Hypothalamus (tissue), 51 donors: ENCODE measurements at regions not wholly inside any gene's neighbourhood (a gene's known extent, or its start where the extent isn't known, plus 50 kb on each side); places are given as distances from the start of the nearest gene placed in this dataset.
A peak's percentile ranks its signal among the peaks of the same experiment; 100 is the strongest.

Experiments used
- DNase-seq, 51 donors: peaks; one replicate each; lab custom pipeline; 2025; lab: John Stamatoyannopoulos, UW

DNA sequence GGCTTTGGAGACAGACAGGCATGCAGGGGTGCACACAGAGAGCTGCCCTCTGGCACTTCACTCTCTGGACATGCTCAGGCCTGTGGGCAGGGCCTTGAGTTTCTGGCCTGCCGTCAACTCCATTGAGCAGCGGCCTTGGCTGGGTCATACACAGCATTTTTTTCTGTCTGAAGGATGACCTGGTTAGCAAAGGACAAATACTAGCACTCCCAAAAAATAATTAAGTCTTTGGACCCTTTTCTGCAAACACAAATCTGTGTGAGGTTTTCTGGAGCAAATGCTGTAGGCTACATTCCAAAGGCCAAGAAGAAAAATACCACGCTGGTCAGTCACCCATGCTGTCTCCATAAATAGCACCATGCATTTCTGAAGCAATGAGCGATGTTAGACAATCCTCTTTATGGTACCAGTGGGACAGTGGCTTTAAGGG, 124.7 kb upstream of the CTAGE1 start:
- DNase-seq = no peak

- no peak for DNase-seq
Observed at GRCh38 chr18:22543769-22544168, 126.1 kb upstream of the CTAGE1 start.

- no peak for DNase-seq
Observed at GRCh38 chr18:22544626-22545025, 126.9 kb upstream of the CTAGE1 start.

DNA sequence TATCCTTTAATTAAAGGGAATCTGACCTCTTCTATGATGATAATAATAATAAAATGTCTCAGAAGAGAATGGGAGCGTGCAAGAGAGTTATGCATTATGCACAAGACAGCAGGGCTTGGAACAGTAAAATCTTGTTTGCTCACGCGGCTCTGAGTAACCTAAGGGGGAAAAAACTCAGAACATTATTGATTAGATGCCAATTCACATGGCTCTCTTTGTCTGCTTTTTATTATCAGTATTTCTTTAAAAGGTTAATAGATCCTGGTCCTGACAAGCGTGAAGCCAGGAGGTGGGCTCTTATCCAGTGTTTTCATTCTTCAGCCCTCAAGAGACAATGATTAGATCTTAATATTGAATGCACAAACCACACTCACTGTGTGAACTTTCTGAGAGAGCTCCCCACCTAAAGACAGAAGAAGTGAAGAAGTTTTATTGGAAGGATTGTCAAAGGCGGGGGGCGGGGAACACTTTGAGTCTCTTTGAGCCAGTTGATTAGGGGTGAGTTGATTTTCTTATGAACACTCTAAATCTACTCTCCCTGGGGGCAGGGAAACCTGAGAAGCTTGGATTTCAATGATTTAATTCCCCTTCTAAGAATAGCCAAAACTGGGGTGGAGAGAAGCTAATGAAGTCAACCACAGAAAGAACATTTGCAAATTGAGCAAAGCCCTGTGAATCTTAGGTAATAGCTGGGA, 127.5 kb upstream of the CTAGE1 start:
- no peak for DNase-seq

DNA sequence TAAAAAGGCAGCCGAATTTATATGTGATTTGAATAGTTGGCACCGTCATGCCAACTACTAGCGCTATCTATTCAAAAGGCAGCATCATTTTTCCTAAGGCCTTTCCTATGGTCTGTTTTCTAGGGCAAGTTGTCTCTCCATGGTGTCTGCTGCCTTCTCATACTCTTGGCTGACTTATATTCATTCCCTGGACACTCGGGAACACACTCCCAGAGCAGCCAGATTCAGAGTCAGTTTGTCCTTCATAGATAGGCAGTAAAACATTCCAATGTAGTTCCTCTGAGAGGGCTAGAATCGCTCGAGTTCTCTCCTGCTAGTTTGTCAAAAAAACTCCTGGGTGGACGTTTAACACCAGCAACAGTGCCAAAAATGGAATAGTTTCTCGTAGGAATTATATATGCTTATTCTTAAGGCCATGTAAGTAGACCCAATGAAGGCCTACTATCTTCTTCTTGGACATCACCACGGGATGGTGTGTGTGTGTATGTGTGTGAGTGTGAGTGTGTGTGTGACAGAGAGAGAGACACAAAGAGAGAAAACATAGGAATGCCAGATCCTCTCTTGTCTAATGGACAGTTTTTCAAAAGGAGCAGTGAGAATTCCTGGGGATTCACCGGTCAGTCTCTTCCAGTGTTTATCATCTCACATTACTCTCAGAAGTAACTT, 129.3 kb upstream of the CTAGE1 start:
- no peak for DNase-seq

DNA sequence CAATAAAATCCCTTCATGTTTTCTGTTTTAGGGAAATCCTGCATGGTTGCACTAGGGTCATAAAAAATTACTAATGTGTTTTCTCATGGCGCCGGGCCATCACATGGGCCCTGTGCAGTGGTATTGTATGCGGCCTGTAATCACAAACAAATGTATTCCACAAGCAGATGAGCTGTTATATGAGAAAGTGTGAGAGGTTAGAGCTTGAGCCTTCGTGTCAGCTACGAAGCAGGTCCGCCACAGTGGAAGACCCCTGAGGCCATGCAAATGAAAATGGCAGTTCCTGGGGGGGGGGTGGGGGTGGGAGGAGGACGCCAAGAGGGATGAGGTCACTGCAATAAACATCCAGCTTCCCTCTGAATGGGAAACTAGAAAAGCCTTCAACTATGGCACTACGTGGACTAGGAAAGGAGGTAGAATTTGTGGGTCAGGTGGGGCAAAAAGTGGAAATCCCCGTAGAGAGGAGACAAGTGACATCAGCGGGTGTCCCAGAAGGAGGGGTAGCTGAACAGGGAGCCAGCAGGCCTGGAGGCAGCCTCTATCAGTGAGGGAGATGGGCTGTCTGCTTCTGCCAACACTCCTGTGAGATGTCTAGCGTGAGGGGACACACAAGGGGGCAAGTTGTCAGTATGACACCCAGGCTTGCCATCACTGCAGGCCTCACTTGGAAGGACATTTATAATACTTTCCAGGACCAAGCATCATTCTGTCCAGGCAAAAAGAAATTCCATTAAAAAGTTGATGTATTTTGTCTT, 130.3 kb upstream of the CTAGE1 start:
- DNase-seq = no peak

DNA sequence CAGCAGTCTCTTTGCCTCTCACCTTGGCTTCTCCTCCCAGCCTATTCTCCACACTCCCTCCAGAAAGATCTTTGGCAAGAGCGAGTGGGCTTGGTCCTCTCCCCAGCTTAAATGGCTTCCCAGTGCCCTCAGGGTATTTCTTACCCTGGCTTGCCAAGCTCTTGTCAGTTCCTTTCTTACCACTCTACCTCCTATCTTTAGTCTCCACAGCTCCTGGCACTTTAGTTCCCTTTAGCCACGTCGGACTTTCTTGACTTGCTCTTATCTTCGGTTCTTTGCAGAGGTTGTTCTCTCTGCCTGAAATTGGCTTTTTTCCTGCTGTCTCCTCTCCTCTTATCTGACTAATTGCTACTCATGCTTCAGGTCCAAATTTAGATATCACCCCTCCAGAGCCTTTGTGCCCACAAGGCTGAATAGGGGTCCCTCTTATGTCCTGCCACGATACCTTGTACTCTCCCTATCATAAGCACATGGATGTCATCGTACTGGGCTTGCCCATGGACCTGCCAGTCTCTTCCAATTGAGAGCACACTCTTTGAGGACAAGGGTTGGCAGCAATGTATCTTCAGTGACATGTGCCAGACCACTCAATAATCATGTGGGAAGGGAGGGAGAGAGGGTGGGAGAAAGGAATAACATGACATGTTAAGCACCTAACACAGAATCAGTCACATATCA, 131.7 kb upstream of the CTAGE1 start:
- no peak for DNase-seq

DNA sequence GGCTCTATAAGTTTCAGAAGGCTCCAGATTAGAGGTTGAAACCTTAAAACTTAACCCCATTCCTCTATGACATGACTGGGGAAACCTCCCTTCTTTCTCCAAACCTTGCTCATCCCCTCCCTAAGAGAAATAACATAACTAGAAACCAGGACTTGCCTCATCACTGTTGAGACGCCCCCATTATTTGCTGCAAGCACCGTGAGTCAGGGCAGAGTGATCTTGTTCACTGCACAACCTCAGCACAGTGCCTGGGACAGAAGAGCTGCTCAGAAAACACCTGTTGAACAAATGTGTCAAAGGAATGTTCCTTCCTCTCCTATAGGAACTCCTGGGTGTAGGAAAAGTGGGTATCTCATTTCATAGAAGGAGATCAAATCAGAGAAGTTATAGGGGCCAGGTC, 132.7 kb upstream of the CTAGE1 start:
- DNase-seq = no peak

DNA sequence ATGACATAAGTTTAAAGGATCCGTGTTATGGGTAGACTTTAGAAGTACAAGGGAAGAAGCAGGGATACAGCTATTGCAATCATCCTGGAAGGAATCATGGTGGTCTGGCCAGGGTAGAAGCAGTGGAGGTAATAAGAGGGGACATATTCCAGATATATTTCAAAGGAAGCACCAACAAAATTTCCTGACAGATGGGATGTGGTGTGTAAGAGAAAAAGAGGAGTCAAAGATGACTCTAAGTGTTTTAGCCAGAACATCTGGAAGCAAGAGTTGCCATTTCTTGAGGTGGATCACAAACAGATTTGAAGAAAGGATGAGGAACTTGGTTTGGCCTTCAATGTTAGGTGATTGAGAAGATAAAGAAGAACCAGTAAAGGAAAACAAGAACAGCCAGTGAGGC, 133.1 kb upstream of the CTAGE1 start:
- no peak for DNase-seq

GRCh38 chr18:22551536-22552151, 133.9 kb upstream of the CTAGE1 start:
- no peak for DNase-seq

DNA sequence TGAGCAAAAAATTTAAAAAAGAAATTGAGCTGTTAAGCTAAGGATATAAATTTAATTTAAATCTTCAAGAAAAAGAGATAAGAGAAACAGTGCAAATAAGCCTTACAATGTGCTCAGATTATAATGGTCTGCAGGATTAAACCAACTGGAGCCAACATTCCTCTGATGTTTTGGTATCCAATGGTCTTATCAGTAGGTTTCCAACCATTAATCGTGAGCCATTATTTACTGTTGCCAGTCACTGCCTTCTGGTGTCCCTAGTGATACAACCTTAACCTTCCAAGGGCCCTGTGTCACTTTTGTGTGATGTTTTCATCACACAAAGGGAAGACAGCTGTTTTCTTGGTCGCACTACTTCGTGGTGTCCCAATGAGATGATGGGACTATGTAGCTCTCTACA, 134.5 kb upstream of the CTAGE1 start:
- no peak for DNase-seq

DNA sequence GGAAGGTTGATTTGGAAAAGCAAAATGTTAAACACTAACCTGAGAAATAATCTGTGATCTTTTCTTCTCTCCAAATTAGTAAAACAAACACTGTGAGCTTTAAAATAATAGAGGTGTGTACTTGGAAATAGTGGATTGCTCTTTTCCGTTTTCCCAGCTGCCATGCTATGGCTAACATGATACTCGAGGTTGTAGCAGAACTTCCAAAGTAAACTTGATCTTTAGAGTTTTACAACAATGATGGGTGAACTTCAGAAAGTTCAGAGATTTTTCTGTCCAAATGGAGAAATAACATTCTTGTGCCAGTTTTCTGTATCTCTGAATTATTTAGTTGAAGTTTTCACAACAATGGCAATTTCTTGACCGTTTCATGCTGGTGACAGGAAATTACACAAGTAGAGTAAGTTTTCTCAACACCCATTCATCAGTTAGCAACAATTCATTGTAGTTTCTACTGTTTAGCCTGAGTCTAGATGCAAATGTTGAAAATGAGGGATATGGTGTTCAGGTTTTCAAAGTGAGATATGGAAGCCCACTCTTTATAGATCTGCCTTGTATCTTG, 135.3 kb upstream of the CTAGE1 start:
- no peak for DNase-seq

- peak in 2 of 51 donors; percentile 4 to 11 for DNase-seq
Observed at GRCh38 chr18:22556222-22557167, 138.8 kb upstream of the CTAGE1 start.

GRCh38 chr18:22557168-22557941, 139.6 kb upstream of the CTAGE1 start:
- DNase-seq = no peak

GRCh38 chr18:22558945-22559385, 141.2 kb upstream of the CTAGE1 start:
- DNase-seq = no peak

GRCh38 chr18:22559414-22560274, 141.9 kb upstream of the CTAGE1 start:
- peak in 4 of 51 donors; percentile 6 to 12 (median 8) for DNase-seq

GRCh38 chr18:22560275-22560610, 142.5 kb upstream of the CTAGE1 start:
- no peak for DNase-seq

DNA sequence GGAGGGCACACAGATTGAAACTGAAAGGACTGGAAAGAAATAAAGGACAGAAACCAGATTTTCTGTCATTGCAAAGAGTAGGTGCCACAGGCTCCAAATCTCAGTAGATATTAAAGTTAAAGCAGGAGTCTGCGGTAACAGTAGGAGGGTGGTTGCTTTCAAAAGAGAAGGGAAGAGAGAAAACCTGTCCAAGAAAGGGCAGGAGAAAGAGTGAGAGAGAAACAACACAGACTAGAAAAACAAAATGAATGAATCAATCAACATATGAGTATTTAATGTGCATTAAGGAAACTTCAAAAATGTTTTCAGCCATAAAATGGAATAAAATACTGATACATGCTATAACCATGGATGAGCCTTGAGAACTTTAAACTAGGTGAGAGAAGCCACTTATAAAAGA, 143.1 kb upstream of the CTAGE1 start:
- DNase-seq = no peak
